Endothelial cell of umbilical vein (primary cell): ENCODE measurements at regions not wholly inside any gene's neighbourhood (a gene's known extent, or its start where the extent isn't known, plus 50 kb on each side); places are given as distances from the start of the nearest gene placed in this dataset.
"Not testable (repeated sequence)": the region's sequence is repeated elsewhere in the genome, so short reads cannot be mapped to it uniquely, and the experiment has no call there.

ENCODE experiments used
- CTCF ChIP-seq, 2 donors: IDR thresholded peaks; 1 replicate in 1 of 2; 2 replicates in 1 of 2; pipeline ENCODE4 v1.5.1; 2011; ENCODE audit warnings: low read length in 2 of 2, mild to moderate bottlenecking in 2 of 2, moderate library complexity in 2 of 2, control low read depth in 1 of 2, inconsistent platforms in 1 of 2, low read depth in 1 of 2; ENCODE audit not compliant: insufficient read depth in 1 of 2; ENCODE audit errors: extremely low read depth in 1 of 2
- MYC ChIP-seq: IDR thresholded peaks from one replicate; pipeline ENCODE4 v1.6.1; 2011; ENCODE audit warnings: mild to moderate bottlenecking, low read depth, low read length
- POLR2A ChIP-seq: IDR thresholded peaks from 2 replicates; pipeline ENCODE4 v1.6.1; 2012; ENCODE audit warnings: low read depth, mild to moderate bottlenecking, control low read depth, low read length
- POLR2AphosphoS5 ChIP-seq: IDR thresholded peaks from 2 replicates; pipeline ENCODE4 v1.6.1; 2012; ENCODE audit warnings: low read depth, mild to moderate bottlenecking, control low read depth, low read length, moderate library complexity; ENCODE audit not compliant: insufficient read depth
- TF ChIP-seq, protein P1 (sequence below): IDR thresholded peaks from 2 replicates; pipeline ENCODE4 v1.6.1; 2011; ENCODE audit not compliant: insufficient read depth, insufficient read length

DNA sequence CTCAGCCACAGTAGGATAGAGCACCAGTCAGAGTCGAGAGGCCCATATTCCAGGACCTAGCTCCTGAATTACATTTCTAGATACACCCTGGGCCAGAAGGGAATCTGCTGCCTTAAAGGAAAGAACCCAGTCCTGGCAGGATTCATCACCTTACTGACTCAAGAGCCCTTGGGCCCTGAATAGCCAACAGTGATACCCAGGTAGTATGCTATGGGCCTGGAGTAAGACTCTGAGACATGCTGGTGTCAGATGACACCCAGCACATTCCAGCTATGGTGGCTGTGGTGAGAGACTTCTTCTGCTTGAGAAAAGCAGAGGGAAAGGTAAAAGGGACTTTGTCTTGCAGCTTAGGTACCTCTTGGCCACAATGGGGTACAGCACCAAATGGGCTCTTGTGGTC is 192.5 kb downstream of the MSX2 start:
- TF ChIP-seq, protein P1, sequence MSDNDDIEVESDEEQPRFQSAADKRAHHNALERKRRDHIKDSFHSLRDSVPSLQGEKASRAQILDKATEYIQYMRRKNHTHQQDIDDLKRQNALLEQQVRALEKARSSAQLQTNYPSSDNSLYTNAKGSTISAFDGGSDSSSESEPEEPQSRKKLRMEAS: not testable (repeated sequence)
- not testable (repeated sequence) for TF ChIP-seq POLR2A; POLR2AphosphoS5; CTCF (IDR thresholded peaks at IDR 0.05; ENCODE audit: extremely low read depth in 1 of 2, insufficient read depth in 1 of 2, low read depth in 1 of 2, low read length in 2 of 2); MYC
